ENCODE measurements at regions not wholly inside any gene's neighbourhood (a gene's known extent, or its start where the extent isn't known, plus 50 kb on each side); places are given as distances from the start of the nearest gene placed in this dataset.

GRCh38 chr4:28555866-28556265 is 1695.2 kb downstream of the STIM2 start:
- no peak for TF ChIP-seq CTCF (conservative IDR thresholded peaks at IDR 0.05 in 1 of 2, IDR thresholded peaks at IDR 0.05 in 1 of 2; ENCODE audit: low read depth in 1 of 2, low read length in 2 of 2)
- TF ChIP-seq EZH2 (IDR thresholded peaks at IDR 0.05; ENCODE audit: low read length, missing control alignments) = no peak

Data from fibroblast of lung (primary cell).